Suppressor macrophage treated with lipopolysaccharide for 4 hours (primary cell): ENCODE measurements at regions not wholly inside any gene's neighbourhood (a gene's known extent, or its start where the extent isn't known, plus 50 kb on each side); places are given as distances from the start of the nearest gene placed in this dataset.

Experiments used
- DNase-seq: peaks from one replicate; pipeline ENCODE4 v3.0.0-alpha.2; 2020

DNA sequence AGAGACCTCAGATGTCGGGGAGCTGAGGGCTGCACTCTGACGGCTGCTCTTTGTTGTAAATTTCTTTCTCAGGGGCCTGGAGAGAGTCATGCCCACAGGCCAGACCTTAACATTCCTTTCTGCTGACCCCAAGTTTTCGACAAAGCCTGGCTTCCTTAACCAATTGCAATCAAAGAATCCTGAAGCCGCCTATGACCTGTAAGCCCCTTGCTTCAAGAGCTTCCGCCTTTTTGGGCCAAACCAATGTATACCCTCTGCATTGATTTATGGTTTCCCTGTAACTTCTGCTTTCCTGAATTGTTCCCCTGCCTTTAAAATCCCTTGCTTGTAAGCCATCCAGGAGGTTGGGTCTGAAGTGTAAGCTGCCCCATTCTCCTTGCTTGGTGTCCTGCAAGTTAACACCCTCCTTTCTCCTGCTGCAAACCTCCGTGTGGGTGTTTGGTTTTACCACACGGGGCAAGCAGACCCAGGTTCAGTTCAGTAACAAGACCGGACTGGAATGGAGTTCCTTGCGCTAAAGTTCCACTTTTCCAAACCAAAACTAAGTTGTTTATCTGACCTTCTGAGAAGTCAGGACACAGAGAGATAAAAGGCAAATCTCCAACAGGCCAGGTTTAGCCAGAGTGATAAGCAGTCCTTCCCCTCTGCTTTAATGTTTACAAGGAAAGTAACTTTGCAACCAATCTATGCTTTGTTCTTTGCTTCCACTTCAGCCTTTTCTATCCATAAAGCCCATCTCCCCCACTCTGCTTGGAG lies 141.6 kb downstream of the KCNJ12 start:
- no peak for DNase-seq

DNA sequence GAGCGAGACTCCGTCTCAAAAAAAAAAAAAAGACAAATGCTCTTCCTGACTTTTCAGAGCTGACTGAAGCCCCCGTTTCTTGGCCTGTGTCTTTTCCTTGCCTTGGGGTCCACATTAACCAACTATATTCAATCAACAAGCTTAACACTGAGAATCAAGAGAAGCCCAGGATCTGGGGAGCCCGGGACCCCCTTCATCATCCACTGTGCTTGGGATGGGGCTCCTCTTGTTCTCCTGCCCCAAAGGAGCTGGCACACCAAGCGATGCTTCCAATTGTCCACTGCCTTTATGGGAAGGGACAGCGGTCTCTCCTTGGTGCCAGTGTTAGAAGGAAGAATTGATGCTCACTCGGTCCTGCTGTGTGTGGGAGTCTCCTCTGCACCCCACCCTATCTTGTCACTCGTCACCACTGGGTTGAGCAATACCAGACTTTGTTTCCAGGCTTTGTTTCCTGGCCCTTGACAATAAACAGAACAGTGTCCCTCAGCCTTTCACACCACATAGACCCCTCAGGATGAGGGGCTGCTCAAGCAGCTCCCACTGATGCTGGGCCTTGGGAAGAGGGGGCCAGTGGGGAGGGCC lies 146.7 kb downstream of the KCNJ12 start:
- DNase-seq, result no peak

DNA sequence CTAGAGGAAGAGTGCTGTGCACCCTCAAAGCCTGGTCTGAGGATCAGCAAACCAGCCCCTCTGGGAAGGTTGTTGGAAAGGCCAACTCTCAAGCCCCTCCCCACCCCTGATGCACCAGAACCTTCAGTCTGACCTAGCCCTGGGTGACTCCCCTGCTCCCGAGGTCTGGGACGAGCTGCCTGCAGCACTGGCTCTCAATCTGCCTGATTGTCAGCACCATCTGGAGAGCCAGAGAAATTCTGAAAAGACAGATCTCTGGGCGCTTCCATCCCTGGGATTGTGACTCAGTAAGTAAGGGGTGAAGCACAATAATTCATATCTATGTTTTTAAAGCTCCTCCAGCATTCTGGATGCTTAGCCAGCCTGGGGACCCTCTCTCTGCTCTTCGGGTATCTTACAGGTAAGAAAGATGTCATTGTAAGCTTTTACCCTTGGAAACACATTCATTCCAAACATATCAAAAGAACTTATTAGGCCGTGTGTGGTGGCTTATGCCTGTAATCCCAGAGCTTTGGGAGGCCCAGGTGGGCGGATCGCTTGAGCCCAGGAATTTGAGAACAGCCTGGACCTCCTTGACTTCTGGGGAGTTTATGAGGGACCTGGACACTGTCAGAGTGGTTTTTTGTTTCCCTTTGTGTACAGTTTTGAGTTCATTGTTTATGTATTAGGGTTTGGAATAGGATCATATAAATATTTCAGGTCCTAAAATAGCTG lies 147.5 kb downstream of the KCNJ12 start:
- no peak for DNase-seq

DNA sequence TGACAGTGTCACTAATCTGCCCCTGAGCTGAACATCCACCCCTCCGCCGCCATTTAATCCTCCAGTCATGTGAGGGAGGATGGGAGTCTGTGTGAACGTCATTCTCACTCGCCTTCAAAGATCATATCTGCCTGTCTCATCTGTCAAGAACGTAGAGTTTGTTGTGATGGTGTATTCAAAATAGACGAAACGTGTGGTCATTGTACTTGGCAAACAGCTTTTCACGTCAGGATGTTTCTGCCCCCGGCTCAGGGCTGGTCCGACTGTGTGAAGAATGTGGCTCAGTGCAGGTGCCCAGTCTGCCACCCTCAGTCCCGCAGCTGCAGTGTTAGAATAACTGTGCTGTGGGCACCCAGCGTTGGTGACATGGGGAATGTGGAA lies 148.0 kb downstream of the KCNJ12 start:
- no peak for DNase-seq

DNA sequence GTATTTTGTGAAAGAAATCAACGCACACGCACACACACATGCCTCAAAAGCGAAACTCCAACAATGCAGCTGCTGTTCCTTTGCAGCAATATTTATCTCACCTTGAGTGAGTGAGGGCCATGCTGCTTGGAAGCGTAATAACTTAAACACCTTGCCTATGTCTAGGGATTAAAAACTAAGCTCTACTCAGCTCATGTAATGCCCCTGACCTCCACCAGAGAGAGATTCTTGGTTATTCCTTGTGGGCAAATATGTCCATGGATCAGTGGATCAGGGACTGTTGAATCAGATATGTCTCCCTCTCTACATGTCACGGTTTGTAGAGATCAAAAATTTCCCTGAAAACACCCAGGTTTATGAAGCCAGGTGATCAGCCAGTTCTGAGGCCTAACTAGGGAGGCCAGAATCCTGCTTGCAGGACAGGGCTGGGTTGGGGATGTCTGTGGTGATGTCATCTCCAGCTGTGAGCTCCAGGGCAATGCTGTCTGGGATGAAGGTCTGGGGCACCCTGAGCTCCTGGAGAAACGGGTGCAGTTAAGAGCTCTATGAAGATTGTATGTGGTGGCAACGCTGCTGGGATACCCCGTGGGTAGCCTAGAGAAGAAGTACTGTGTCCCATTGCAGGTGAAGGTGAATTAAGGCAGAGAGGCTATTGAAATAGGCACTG lies 149.4 kb downstream of the KCNJ12 start:
- DNase-seq, result no peak

DNA sequence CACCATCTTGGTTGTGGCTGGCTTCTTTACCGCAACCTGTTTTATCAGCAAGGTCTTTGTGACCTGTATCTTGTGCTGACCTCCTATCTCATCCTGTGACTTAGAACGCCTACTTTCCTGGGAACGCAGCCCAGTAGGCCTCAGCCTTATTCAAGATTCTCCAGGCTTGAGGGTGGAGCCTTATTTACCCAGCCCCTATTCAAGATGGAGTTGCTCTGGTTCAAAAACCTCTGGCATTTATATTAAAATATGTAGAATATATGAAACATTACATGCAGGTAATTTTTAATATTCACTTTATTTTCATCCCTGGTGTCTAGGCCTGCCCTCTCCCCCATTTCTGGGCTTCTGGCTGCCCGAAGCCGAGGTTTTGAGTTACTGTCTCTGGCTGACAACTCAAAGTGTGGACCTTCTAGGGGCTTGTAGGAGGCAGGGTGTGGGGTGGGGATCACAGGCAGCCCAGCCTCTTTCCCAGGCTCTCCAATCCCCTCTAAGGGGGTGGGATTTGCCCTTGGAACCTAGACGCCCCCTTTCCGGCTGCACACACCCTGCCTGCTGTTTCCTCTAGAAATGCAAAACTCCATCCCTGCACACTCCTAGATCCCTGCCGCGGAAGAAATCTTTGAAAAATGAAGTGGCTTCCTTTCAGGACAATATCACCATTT lies 152.0 kb downstream of the KCNJ12 start:
- DNase-seq, result no peak

DNA sequence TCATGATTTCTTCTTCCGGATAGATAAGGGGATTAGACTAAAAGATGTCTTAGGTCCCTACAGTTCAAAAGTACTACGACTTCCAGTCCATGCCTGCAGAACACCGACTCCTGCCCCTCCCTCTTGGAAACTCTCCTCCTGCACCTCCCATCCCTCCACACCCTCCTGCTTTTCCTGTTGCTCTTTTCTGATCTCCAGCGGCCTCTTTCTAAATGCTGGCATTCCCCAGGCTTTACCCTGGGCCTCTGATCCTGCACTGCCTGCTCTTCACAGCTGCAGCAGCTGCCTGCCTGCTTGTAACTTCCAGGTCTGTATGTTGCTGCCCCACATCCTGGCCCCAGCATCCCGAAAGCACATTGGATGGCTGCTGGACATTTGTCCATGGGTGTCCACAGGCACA lies 154.2 kb downstream of the KCNJ12 start:
- no peak for DNase-seq

DNA sequence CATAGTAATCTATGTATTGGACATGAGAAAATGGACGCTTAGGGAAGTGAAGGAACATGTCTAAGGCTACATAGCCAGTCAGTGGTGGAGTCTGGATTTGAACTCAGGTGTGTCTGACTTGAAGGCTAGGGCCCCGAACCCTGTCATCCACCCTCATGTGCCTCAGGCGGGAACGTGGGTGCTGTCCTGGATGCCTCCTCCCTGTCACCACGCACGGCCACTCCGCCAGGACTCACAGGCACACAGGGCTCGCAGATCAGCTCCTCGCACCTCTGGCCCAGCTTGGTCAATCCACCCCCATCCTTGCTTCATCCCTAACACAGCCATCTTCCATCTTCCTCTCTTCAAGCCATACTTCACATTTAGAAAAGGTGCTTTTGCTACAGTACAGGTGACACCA lies 154.7 kb downstream of the KCNJ12 start:
- DNase-seq, result no peak

DNA sequence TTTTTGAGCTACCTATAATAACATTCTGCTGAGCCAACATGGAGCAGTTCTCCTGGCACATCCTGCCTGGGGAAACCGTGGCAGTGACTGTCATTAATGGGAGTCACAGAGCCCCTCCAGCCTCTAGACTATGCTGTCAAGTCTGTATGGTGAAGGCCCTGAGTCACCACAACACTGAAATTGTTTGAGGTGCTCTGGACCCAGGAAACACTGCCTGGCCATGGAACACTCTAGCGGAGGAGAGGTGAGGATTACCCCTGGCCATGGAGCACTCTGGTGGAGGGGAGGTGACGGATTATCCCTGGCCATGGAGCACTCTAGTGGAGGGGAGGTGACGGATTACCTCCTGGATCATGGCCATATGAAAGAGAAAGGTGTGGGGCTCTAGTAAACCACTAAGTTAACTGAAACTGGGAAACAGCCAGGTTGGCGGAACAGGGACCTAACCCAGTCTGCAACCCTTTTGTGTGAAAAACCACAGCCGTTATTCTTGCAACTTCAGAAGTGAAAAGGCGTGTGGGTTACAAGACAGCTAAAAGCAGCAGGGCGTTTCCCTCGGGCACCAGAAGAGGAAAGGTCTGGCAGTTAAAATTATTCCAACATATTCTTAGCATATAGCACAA lies 156.7 kb downstream of the KCNJ12 start:
- no peak for DNase-seq

DNA sequence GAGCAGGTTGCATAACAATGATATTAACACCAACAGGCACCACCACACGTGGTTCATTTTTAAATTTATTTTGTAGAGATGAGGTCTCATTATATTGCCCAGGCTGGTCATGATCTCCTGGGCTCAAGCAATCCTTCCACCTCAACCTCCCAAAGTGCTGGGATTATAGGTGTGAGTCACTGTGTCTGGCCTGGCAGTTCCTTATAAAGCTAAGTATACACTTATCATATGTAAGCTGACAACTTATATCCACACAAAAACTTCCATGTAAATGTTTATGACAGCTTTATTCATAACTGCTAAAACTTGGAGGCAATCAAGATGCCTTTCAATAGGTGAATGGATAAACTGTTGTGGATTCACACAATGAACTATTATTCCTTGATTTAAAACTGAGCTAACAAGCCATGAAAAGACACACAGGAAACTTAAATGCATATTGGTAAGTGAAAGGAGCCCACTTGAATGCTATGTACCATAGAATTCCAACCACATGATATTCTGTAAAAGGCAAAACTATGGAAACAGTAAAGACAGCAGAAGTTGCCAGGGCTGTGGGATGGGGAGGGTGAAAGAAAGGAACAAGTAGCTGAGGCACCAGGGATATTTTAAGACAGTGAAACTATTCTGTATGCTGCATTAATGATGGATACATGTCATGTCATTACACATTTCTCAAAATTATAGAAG lies 156.5 kb upstream of the KCNJ18 start:
- no peak for DNase-seq

DNA sequence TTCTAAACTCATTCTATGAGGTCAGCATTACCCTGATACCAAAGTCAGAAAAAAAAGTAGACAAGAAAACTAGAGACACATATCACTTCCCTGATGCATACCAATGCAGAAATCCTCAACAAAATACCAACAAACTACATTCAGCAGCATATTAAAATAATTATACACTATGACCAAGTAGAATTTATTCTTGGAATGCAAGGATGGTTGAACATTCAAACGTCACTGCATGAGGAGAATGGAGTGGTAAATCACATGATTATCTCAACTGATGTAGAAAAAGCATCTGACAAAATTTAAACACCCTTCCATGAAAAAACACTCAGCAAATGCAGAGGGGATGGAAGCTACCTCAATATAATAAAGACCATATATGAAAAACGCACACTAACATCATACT lies 155.0 kb upstream of the KCNJ18 start:
- no peak for DNase-seq

DNA sequence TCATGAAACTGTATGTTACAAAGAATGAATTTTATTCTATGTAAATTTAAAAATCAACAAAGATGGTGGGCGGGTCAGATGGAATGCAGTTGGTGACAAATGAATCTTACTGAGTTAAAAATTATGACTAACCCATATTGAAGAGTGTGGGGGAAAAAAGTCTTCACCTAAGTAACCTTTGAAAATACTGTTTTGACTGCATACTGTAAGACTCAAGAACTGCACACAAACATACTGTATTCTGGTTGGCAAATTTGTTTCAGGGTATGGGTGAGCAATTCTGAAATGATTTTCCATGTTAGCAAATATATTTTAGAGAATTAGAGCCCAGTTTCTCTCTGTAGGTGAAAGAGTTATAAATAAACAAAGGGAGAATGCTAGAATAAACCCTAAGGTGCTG lies 153.7 kb upstream of the KCNJ18 start:
- no peak for DNase-seq

DNA sequence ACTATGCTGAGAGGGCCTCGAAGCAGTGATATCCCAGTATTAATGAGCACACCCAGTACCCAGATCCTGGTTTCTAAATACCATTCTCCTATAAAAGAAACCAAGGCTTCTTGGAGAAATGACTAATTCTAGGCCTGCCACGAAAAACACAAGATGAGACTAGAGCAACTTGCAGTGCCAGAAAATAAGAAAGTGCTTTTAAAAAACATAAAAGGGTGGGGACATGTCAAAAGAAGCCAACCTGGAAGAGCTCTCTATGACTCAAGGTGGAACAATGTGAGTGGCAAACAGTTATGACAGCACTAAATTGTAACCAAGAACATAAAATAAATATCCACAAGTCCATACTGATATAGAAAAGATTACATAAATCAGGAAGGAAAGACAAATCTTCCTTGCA lies 153.2 kb upstream of the KCNJ18 start:
- DNase-seq, result no peak

DNA sequence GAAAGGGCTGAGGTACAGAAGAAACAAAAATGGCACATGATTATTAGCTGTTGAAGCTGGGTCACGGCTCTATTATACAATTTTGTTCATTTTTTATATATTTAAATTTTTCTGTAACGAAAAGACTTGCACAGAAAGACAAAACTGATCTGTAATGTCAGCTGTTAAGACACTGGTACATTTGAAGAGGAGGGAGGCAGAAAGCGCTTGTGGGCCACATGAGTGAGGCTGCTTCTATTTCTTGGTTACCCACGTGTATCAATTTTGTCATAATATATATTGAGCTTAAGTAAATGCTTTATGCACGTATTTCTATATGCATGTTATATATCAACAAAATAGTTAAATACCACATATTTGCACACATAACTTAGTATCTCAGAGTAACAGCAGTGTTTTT lies 151.8 kb upstream of the KCNJ18 start:
- no peak for DNase-seq

DNA sequence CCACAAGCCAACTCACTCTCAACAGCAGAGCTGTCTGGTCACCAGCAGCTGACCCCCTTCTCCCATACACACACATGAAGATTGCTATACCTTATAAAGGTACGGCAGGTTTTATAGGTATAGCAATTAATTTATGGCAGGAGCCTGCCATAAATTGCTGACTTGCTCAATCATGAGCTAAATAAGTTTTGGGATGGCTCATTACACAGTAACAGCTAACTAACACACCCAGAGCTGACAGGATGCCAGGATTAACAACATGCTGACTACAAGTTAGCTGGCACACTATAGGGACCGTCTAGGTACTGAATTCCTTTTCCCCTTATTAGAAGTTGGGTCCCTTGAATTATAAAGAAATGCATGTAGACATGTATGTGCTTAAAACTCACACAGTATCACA lies 150.3 kb upstream of the KCNJ18 start:
- no peak for DNase-seq

DNA sequence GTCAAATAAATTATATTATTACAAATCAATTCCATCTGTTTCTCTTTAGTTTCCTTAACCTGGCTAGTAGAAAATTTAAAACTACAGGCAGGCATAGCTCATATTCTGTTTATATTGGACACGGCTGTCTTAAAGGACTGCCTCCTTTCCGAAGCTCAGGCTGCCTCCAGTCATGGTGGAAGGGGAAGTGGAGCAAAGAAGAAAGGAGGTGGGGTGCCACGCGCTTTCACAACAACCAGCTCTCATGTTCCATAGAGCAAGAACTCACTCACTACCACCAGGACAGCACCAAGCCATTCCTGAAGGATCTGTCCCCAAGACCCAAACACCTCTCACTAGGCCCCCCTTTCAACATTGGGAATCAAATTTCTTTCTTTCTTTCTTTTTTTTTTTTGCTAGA lies 149.3 kb upstream of the KCNJ18 start:
- DNase-seq, result peak; percentile 48

DNA sequence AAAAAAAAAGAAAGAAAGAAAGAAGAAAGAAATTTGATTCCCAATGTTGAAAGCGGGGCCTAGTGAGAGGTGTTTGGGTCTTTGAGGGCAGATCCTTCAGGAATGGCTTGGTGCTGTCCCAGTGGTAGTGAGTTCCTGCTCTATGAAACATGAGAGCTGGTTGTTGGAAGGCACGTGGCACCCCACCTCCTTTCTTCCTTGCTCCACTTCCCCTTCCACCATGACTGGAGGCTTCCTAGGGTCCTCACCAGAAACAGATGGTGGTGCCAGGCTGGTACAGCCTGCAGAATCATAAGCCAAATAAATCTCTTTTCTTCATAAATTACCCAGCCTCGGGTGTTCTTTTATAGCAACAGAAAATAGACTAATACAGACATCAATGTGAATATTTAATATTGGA lies 147.3 kb upstream of the KCNJ18 start:
- no peak for DNase-seq

DNA sequence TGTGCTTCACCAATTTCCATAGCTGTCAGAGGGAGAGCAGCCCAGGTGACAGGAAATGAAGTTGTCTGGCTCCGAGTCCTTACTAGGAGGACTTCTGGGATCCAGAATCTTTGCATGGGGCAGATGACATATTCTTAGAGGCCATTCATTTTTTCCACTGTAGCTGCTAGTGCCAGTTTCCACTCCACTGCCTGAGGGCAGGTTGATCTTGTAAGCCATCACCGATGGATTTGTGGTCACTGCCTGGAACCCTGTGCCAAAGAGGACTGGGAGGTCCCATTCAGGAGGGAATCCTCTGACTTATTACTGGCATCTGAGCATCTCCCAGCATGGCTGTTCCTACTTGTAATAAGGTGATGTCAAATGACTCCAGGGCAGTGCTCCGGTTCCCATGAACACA lies 144.1 kb upstream of the KCNJ18 start:
- DNase-seq, result no peak

DNA sequence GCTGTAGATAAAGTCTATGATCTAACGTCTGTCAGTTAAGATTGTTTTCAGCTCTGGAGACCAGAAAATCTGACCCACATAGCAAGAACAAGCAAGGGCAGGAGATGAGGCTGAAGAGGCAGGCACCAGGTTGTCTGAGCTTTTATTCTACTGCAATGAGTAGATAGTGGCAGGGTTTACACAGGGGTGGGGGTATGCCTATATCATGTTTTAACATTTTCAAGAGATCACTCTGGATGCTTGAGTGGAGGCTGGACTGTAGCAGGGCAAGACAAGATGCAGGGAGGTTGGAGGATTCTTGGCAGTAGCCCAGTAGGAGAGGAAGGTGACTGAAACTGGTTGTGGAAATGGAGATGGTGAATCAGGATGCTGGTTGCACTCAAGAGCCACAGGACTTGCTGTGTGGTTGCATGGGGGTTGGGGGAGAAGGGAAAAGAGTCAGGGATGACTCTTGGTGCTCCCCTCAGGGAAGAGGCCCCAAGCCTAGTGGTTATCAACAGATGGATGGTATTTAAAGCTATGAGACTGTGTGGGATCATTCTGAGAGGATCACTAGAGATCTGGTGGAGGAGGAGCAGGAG lies 143.1 kb upstream of the KCNJ18 start:
- DNase-seq, result no peak

DNA sequence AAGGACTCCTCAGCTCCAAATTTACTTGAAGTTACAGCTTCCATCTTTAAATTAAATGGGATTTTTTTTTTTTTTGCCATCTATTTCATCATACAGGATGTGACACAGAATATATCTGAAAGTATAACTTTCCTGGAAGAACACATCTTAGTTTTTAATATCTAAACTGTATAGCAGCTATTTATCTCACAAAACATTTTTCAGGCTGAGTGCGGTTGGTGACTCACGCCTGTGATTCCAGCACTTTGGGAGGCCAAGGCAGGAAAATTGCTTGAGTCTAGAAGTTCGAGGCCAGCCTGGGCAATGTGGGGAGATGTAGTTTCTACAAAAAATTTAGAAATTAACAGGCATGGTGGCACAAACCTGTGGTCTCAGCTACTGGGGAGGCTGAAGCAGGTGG lies 142.3 kb upstream of the KCNJ18 start:
- DNase-seq, result peak; percentile 13

DNA sequence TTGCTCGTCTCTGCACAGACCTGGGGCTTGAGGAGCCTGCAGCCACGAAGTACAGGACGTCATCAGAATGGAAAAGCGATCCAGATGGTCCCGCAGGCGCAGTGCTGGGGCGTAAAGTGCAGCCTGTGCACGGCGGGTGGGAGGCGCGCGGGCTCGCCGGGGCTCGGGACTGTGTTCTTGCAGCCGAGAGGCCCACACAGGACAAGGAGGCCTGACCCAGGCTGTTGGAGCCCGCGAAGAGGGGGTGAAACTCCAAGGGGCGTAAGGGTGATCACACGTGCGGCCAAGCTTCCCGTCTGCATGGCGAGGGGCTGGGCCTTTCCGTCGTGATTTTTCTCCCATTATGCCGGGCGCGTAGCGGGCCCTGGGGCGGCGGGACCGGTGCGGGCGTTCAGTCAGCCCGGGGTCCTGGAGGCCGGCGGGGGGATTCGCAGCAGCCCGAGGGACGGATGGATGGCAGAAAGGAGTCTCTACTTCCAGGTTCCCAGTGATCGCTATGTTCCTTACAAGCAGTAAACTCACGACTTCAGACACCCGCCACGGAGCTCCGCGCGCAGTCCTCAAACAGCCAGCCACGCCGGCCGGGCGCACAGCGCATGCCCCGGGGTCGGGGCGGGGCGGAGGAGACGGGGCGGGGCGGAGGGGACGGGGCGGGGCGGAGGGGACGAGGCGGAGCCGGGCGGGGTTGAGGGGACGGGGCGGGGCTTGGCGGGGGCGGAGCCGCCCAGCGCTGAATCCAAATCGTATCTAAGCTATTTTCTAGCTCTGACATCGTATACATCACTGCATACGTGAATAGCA lies 141.0 kb upstream of the KCNJ18 start:
- peak; percentile 89 for DNase-seq
